ENCODE measurements at regions not wholly inside any gene's neighbourhood (a gene's known extent, or its start where the extent isn't known, plus 50 kb on each side); places are given as distances from the start of the nearest gene placed in this dataset.

GRCh38 chr6:14997507-14997906 lies 248.4 kb upstream of the JARID2 start:
- H3K27me3 ChIP-seq = no peaks in the 10 kb centered on the region
- WGBS, 2 donors = 32 to 44% methylated on average over 1 of the region's 1 CpG
- ATAC-seq = no peak
- intact Hi-C loops (cut with DNase I) = no loop called here
- no peak for DNase-seq
- H3K4me1 ChIP-seq = no peaks in the 10 kb centered on the region
- H3K4me3 ChIP-seq = no peak overlapping the region
- no peak for TF ChIP-seq CTCF (IDR thresholded peaks at IDR 0.05)
- no peak for TF ChIP-seq POLR2A (IDR thresholded peaks at IDR 0.05)
- no peaks in the 10 kb centered on the region for H3K9me3 ChIP-seq
- no peak overlapping the region for H3K27ac ChIP-seq
- no peaks in the 10 kb centered on the region for H3K36me3 ChIP-seq (replicated peaks in 1 of 2; ENCODE audit: insufficient read depth in 1 of 2, low read depth in 2 of 2)

- H3K36me3 ChIP-seq (replicated peaks in 1 of 2; ENCODE audit: insufficient read depth in 1 of 2, low read depth in 2 of 2) = no peaks in the 10 kb centered on the region
- DNase-seq = no peak
- no peaks in the 10 kb centered on the region for H3K9me3 ChIP-seq
- H3K4me1 ChIP-seq = no peaks in the 10 kb centered on the region
- WGBS, 2 donors = 79 to 91% methylated on average over 3 to 5 of the region's 5 CpGs
- intact Hi-C loops (cut with DNase I) = no loop called here
- H3K4me3 ChIP-seq = no peak overlapping the region
- TF ChIP-seq CTCF (IDR thresholded peaks at IDR 0.05) = no peak
- TF ChIP-seq POLR2A (IDR thresholded peaks at IDR 0.05) = no peak
- H3K27ac ChIP-seq = no peak overlapping the region
- no peaks in the 10 kb centered on the region for H3K27me3 ChIP-seq
- ATAC-seq = no peak
Observed at GRCh38 chr6:14999106-14999505, 246.8 kb upstream of the JARID2 start.

- no peaks in the 10 kb centered on the region for H3K27me3 ChIP-seq
- no peaks in the 10 kb centered on the region for H3K4me1 ChIP-seq
- intact Hi-C loops (cut with DNase I) = no loop called here
- no peak overlapping the region for H3K27ac ChIP-seq
- TF ChIP-seq POLR2A (IDR thresholded peaks at IDR 0.05) = no peak
- TF ChIP-seq CTCF (IDR thresholded peaks at IDR 0.05) = no peak
- H3K36me3 ChIP-seq (replicated peaks in 1 of 2; ENCODE audit: insufficient read depth in 1 of 2, low read depth in 2 of 2) = no peaks in the 10 kb centered on the region
- WGBS, 2 donors = 54 to 55% methylated on average over 5 of the region's 5 CpGs
- H3K9me3 ChIP-seq = no peaks in the 10 kb centered on the region
- no peak overlapping the region for H3K4me3 ChIP-seq
- no peak for DNase-seq
- ATAC-seq = no peak
Observed at GRCh38 chr6:15001326-15001910, 244.5 kb upstream of the JARID2 start.

GRCh38 chr6:15008269-15008668 lies 237.6 kb upstream of the JARID2 start:
- no peaks in the 10 kb centered on the region for H3K4me1 ChIP-seq
- TF ChIP-seq CTCF (IDR thresholded peaks at IDR 0.05) (no peak), POLR2A (IDR thresholded peaks at IDR 0.05) (no peak)
- H3K27me3 ChIP-seq = no peaks in the 10 kb centered on the region
- intact Hi-C loops (cut with DNase I) = no loop called here
- no peak for ATAC-seq
- H3K9me3 ChIP-seq = no peaks in the 10 kb centered on the region
- H3K27ac ChIP-seq = no peak overlapping the region
- H3K36me3 ChIP-seq (replicated peaks in 1 of 2; ENCODE audit: insufficient read depth in 1 of 2, low read depth in 2 of 2) = no peaks in the 10 kb centered on the region
- no peak overlapping the region for H3K4me3 ChIP-seq
- no peak for DNase-seq

GRCh38 chr6:15014958-15015357 lies 230.9 kb upstream of the JARID2 start:
- DNase-seq (no peak), ATAC-seq (no peak)
- no peaks in the 10 kb centered on the region for H3K27me3 ChIP-seq
- no peaks in the 10 kb centered on the region for H3K36me3 ChIP-seq (replicated peaks in 1 of 2; ENCODE audit: insufficient read depth in 1 of 2, low read depth in 2 of 2)
- 74 to 81% methylated on average over 1 of the region's 1 CpG for WGBS, 2 donors
- no peaks in the 10 kb centered on the region for H3K4me1 ChIP-seq
- H3K9me3 ChIP-seq = no peaks in the 10 kb centered on the region
- intact Hi-C loops (cut with DNase I) = no loop called here
- H3K4me3 ChIP-seq = no peak overlapping the region
- TF ChIP-seq CTCF (IDR thresholded peaks at IDR 0.05) = no peak
- TF ChIP-seq POLR2A (IDR thresholded peaks at IDR 0.05) = no peak
- no peak overlapping the region for H3K27ac ChIP-seq

All from body of pancreas (tissue), 4 donors.